ENCODE measurements at regions not wholly inside any gene's neighbourhood (a gene's known extent, or its start where the extent isn't known, plus 50 kb on each side); places are given as distances from the start of the nearest gene placed in this dataset.

- Histone ChIP-seq H3K9me3 (replicated peaks) (no peaks in the 10 kb centered on the region), H3K27ac (replicated peaks) (no peak overlapping the region), H3K4me3 (no peak overlapping the region), H3K4me1 (no peaks in the 10 kb centered on the region), H3K27me3 (ENCODE audit: low read depth) (peaks cover 77% of the 10 kb centered on the region), H3K36me3 (no peaks in the 10 kb centered on the region)
- no peak for TF ChIP-seq CTCF (IDR thresholded peaks at IDR 0.05; ENCODE audit: borderline replicate concordance)
- no peak for DNase-seq
- intact Hi-C loops (cut with micrococcal nuclease) = no loop called here
These were observed 221.2 kb upstream of the C1orf174 start for GRCh38 chr1:4121293-4121684.

- no peak for TF ChIP-seq CTCF (IDR thresholded peaks at IDR 0.05; ENCODE audit: borderline replicate concordance)
- intact Hi-C loops (cut with micrococcal nuclease) = no loop called here
- Histone ChIP-seq H3K4me1 (no peaks in the 10 kb centered on the region), H3K27me3 (ENCODE audit: low read depth) (peaks cover 70% of the 10 kb centered on the region), H3K4me3 (no peak overlapping the region), H3K27ac (replicated peaks) (no peak overlapping the region), H3K9me3 (replicated peaks) (no peaks in the 10 kb centered on the region), H3K36me3 (no peaks in the 10 kb centered on the region)
- no peak for DNase-seq
These were observed 221.9 kb upstream of the C1orf174 start for GRCh38 chr1:4121834-4122512.

- no peak overlapping the region for H3K27ac ChIP-seq (replicated peaks)
- no peak for DNase-seq
- H3K27me3 ChIP-seq (ENCODE audit: low read depth) = peaks cover 63% of the 10 kb centered on the region
- H3K9me3 ChIP-seq (replicated peaks) = no peaks in the 10 kb centered on the region
- H3K4me3 ChIP-seq = no peak overlapping the region
- TF ChIP-seq CTCF (IDR thresholded peaks at IDR 0.05; ENCODE audit: borderline replicate concordance) = no peak
- intact Hi-C loops (cut with micrococcal nuclease) = no loop called here
- H3K36me3 ChIP-seq = no peaks in the 10 kb centered on the region
- no peaks in the 10 kb centered on the region for H3K4me1 ChIP-seq
These were observed 222.6 kb upstream of the C1orf174 start for GRCh38 chr1:4122513-4123160.

GRCh38 chr1:4124631-4125145 is 224.6 kb upstream of the C1orf174 start:
- peaks cover 62% of the 10 kb centered on the region for H3K27me3 ChIP-seq (ENCODE audit: low read depth)
- no peaks in the 10 kb centered on the region for H3K36me3 ChIP-seq
- no peak overlapping the region for H3K4me3 ChIP-seq
- H3K9me3 ChIP-seq (replicated peaks) = no peaks in the 10 kb centered on the region
- H3K4me1 ChIP-seq = no peaks in the 10 kb centered on the region
- no peak for DNase-seq
- no peak overlapping the region for H3K27ac ChIP-seq (replicated peaks)
- TF ChIP-seq CTCF (IDR thresholded peaks at IDR 0.05; ENCODE audit: borderline replicate concordance) = no peak
- intact Hi-C loops (cut with micrococcal nuclease) = no loop called here

- Histone ChIP-seq H3K27ac (replicated peaks) (no peak overlapping the region), H3K9me3 (replicated peaks) (no peaks in the 10 kb centered on the region), H3K27me3 (ENCODE audit: low read depth) (peaks cover 62% of the 10 kb centered on the region), H3K4me1 (no peaks in the 10 kb centered on the region), H3K4me3 (no peak overlapping the region), H3K36me3 (no peaks in the 10 kb centered on the region)
- no peak for TF ChIP-seq CTCF (IDR thresholded peaks at IDR 0.05; ENCODE audit: borderline replicate concordance)
- DNase-seq = no peak
- intact Hi-C loops (cut with micrococcal nuclease) = no loop called here
These were observed 226.2 kb upstream of the C1orf174 start for GRCh38 chr1:4126251-4126650.

Data from left ventricle myocardium inferior (tissue), 1 donor.